Retinal pigment epithelial cell (primary cell): ENCODE measurements at regions not wholly inside any gene's neighbourhood (a gene's known extent, or its start where the extent isn't known, plus 50 kb on each side); places are given as distances from the start of the nearest gene placed in this dataset.

Experiments used
- DNase-seq: peaks from one replicate; pipeline ENCODE4 v3.0.0-alpha.2; 2010; ENCODE audit warnings: low read depth
- H3K4me3 ChIP-seq: 2 replicates; pipeline ENCODE4 v1.5.1; 2011; ENCODE audit warnings: mild to moderate bottlenecking, low read length, control low read depth, moderate library complexity
- TF ChIP-seq, protein P1 (sequence below): conservative IDR thresholded peaks from 2 replicates; pipeline ENCODE4 v1.5.1; 2011; ENCODE audit warnings: low read depth, low read length, control low read depth, inconsistent platforms

DNA sequence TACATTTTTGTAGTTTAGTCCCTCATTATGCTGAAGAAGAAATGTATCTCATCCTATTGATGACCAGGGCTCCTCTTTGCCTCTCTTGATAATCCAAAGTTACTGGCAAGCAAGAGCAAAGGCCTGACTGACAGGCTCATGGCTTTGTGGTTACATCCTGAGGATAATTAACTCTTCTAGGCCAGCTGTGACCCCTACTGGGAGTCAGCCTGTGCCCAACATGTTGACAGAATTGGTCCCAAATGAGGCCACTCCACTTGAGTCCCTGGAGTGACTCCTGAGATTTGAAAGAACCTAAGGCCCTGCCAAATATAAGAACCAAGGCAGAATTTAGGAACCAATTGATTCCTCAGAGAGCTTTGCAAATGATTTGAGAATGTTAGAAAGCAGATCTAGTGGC is 973.8 kb upstream of the CELF4 start:
- no peak overlapping the region for H3K4me3 ChIP-seq
- TF ChIP-seq, protein P1, sequence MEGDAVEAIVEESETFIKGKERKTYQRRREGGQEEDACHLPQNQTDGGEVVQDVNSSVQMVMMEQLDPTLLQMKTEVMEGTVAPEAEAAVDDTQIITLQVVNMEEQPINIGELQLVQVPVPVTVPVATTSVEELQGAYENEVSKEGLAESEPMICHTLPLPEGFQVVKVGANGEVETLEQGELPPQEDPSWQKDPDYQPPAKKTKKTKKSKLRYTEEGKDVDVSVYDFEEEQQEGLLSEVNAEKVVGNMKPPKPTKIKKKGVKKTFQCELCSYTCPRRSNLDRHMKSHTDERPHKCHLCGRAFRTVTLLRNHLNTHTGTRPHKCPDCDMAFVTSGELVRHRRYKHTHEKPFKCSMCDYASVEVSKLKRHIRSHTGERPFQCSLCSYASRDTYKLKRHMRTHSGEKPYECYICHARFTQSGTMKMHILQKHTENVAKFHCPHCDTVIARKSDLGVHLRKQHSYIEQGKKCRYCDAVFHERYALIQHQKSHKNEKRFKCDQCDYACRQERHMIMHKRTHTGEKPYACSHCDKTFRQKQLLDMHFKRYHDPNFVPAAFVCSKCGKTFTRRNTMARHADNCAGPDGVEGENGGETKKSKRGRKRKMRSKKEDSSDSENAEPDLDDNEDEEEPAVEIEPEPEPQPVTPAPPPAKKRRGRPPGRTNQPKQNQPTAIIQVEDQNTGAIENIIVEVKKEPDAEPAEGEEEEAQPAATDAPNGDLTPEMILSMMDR, result no peak
- DNase-seq, result no peak

DNA sequence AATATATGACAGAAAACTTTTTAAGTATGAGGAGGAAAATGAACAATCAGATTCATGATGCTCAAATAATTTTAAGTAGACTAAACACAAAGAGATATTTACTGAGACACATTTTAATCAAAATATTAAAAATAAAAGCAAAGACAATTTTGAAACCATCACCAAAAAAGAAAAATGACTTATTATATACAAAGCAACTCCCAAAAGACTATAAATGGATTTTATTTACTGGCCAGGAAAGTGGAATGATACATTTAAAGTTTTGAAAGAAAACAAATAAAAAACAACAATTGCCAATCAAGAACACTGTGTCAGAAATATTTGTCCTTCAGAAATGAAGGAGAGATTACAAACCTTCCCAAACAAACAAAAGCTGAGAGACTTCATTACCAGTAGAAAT is 968.5 kb upstream of the CELF4 start:
- no peak overlapping the region for H3K4me3 ChIP-seq
- no peak for DNase-seq
- TF ChIP-seq, protein P1, result no peak

DNA sequence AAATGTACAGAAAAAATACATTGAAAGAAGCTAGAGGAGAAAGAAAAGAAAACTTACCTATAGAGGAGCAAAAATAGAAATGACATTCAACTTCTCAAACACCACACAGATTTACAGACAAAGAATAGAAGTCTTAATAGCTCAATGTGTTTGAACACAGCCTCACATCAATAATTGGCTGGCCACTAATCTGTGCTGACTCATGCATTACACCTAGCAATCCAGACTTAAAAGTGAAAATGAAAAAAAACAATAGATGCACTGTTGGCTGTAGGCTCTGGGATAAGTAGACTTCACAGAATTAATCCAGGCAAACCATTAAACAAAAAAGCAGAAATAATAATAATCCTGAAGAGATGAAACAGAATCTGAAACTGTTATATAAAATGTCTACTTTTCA is 961.3 kb upstream of the CELF4 start:
- DNase-seq, result peak; percentile 72
- TF ChIP-seq, protein P1, result no peak
- H3K4me3 ChIP-seq, result no peak overlapping the region

DNA sequence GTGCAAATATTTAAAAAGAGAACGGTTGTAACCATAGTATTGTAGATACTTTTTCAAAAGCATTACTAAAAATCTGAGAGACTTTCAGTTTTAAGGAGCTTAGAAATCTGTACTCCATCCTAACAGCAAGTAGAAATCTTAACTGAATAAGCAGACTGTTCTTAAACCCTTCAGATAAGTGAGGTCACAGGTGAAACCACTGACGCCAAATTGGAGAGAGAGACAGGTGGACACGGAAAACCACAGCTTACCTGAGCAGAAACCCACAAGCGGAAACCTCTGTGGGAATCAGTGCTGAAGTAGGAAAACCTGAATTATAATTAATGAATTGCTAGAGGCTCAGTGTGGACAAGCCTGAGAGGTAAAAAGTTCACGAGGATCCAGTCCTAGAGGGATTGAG is 959.4 kb upstream of the CELF4 start:
- TF ChIP-seq, protein P1, result no peak
- peak; percentile 26 for DNase-seq
- H3K4me3 ChIP-seq, result no peak overlapping the region

DNA sequence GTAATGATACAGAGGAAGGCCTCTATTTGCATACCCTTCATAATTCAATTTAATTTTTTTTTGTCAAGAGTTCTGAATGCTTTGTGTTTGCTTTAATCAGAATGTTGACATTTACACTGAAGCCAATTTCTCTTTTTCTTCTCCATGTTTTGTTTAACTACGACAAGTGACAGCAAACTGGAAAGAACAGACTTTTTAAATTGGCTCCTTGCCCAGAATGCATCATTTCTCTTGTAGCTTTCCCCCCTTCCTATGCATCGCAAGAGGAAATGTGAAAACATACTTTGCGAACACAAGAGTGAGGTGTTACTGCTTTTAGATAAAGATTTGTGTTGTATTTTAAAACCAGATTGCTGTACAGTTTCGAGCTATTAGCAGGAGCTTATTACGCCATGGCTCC is 955.2 kb upstream of the CELF4 start:
- H3K4me3 ChIP-seq, result no peak overlapping the region
- DNase-seq, result no peak
- TF ChIP-seq, protein P1, result no peak

DNA sequence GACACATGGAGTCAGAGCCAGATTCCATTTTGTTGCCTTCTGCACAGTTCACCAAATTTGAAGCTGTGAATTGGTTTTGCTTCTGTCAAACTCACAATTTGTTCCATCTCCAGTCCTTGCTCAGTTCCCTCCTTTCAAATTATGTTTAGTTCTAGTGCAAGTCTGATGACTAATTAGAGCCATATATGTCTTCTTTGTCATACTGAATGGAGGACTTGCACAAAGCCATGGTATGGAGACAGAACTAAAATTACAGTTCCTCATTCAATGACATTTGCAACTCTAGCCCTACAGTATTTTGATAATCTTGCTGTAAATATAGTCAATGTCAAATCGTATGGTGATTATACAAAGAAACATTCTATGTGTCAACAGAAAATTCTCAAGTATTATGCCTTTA is 936.9 kb upstream of the CELF4 start:
- H3K4me3 ChIP-seq, result no peak overlapping the region
- TF ChIP-seq, protein P1, result no peak
- DNase-seq, result no peak

DNA sequence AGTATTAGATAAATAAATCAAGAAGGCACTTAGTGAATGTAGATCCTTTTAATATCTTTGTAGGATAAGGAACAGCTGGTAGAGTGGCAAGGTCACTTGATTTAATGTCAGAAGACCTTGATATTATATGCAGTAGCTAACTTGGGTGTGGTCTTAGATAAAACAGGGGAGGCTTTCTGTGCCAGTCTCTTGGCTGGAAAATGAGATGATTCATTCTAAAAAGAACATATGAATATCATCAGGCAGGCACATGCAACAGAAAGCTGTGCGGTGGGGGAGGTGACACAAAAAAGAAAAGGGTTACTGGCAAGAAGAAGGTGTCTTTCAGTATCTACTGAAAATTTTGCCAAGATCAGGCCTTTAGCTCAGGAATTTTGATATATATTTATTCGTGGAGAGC is 931.7 kb upstream of the CELF4 start:
- no peak for DNase-seq
- TF ChIP-seq, protein P1, result no peak
- no peak overlapping the region for H3K4me3 ChIP-seq
